Heart left ventricle (tissue), 13 donors: ENCODE measurements at regions not wholly inside any gene's neighbourhood (a gene's known extent, or its start where the extent isn't known, plus 50 kb on each side); places are given as distances from the start of the nearest gene placed in this dataset.

ENCODE experiments used
- CTCF ChIP-seq, 12 donors: fragments of 200-600 bp; sonication (generic) in 4 of 12; IDR thresholded peaks; one replicate each; pipeline versions ENCODE4 v1.5.0 to v1.8.0; 2018 to 2022; ENCODE audit warnings: antibody characterized with exemption in 12 of 12, mild to moderate bottlenecking in 5 of 12
- POLR2A ChIP-seq, 2 donors: fragments of 450-650 bp; IDR thresholded peaks; one replicate each; pipeline ENCODE4 v1.6.1; 2017; ENCODE audit warnings: antibody characterized with exemption in 2 of 2, mild to moderate bottlenecking in 2 of 2, moderate library complexity in 2 of 2
- donor health status: ischemic (EF 13 %, LVEDD 7.1; RV severe dilation, severe dysfunction).
- donor health status: DM: no; HTN: yes; CAD: no.
- donor health status: DM: no; HTN: no; CAD: no.
- donor health status: ischemic (EF 25% LVEDD 6.9; RV normal size, moderate dysfunction).
- donor health status: ischemic (EF 25% LVEDD 5.7; RV mildly dilated, moderate dysfunction).
- donor health status: ischemic (EF 35%, LVEDD 5.7; RV mildly dilated, moderate dysfunction).
- donor health status: nonischemic (EF 11% LVEDD 7.7; RV severe dilation, severe dysfunction).
- donor health status: DM: yes; HTN: yes; CAD: no.
- donor health status: PGD.
- donor health status: ischemic (EF 29% LVEDD 5.4; RV normal size, mild dysfunction).
- donor health status: nonischemic (EF 23%, LVEDD 6.1; RV moderate dilation, normal function).

- TF ChIP-seq CTCF (IDR thresholded peaks at IDR 0.05) (no peak), POLR2A (IDR thresholded peaks at IDR 0.05) (no peak)
These were observed 547.9 kb upstream of the GALNTL6 start for GRCh38 chr4:171265190-171265818.
